ENCODE measurements at regions not wholly inside any gene's neighbourhood (a gene's known extent, or its start where the extent isn't known, plus 50 kb on each side); places are given as distances from the start of the nearest gene placed in this dataset.

- TF ChIP-seq POLR2A (IDR thresholded peaks at IDR 0.05; ENCODE audit: low read length), result no peak
- TF ChIP-seq GATA1 (IDR thresholded peaks at IDR 0.05; ENCODE audit: low read depth, low read length), result no peak
- DNase-seq, result no peak
Observed at GRCh38 chr5:171702135-171702770, 83.4 kb upstream of the SMIM23 start.

GRCh38 chr5:171703146-171703545, 82.5 kb upstream of the SMIM23 start:
- TF ChIP-seq GATA1 (IDR thresholded peaks at IDR 0.05; ENCODE audit: low read depth, low read length), result no peak
- DNase-seq, result no peak

- no peak for TF ChIP-seq GATA1 (IDR thresholded peaks at IDR 0.05; ENCODE audit: low read depth, low read length)
- no peak for TF ChIP-seq POLR2A (IDR thresholded peaks at IDR 0.05; ENCODE audit: low read length)
- DNase-seq, result no peak
Observed at GRCh38 chr5:171705036-171705435, 80.6 kb upstream of the SMIM23 start.

- no peak for DNase-seq
- TF ChIP-seq GATA1 (IDR thresholded peaks at IDR 0.05; ENCODE audit: low read depth, low read length) (no peak), POLR2A (IDR thresholded peaks at IDR 0.05; ENCODE audit: low read length) (no peak)
Observed at GRCh38 chr5:171705830-171706468, 79.7 kb upstream of the SMIM23 start.

GRCh38 chr5:171706736-171707441, 78.7 kb upstream of the SMIM23 start:
- no peak for DNase-seq
- TF ChIP-seq POLR2A (IDR thresholded peaks at IDR 0.05; ENCODE audit: low read length) (no peak), GATA1 (IDR thresholded peaks at IDR 0.05; ENCODE audit: low read depth, low read length) (no peak)

GRCh38 chr5:171707442-171707792, 78.2 kb upstream of the SMIM23 start:
- DNase-seq, result no peak
- no peak for TF ChIP-seq POLR2A (IDR thresholded peaks at IDR 0.05; ENCODE audit: low read length)
- TF ChIP-seq GATA1 (IDR thresholded peaks at IDR 0.05; ENCODE audit: low read depth, low read length), result no peak

- DNase-seq, result no peak
- no peak for TF ChIP-seq GATA1 (IDR thresholded peaks at IDR 0.05; ENCODE audit: low read depth, low read length)
- no peak for TF ChIP-seq POLR2A (IDR thresholded peaks at IDR 0.05; ENCODE audit: low read length)
Observed at GRCh38 chr5:171709930-171710329, 75.7 kb upstream of the SMIM23 start.

GRCh38 chr5:171710451-171711024, 75.1 kb upstream of the SMIM23 start:
- TF ChIP-seq GATA1 (IDR thresholded peaks at IDR 0.05; ENCODE audit: low read depth, low read length) (no peak), POLR2A (IDR thresholded peaks at IDR 0.05; ENCODE audit: low read length) (no peak)
- DNase-seq, result no peak

GRCh38 chr5:171711571-171711970, 74.0 kb upstream of the SMIM23 start:
- no peak for TF ChIP-seq POLR2A (IDR thresholded peaks at IDR 0.05; ENCODE audit: low read length)
- no peak for DNase-seq

- no peak for DNase-seq
Observed at GRCh38 chr5:171712616-171713015, 73.0 kb upstream of the SMIM23 start.

GRCh38 chr5:171713152-171713551, 72.5 kb upstream of the SMIM23 start:
- TF ChIP-seq POLR2A (IDR thresholded peaks at IDR 0.05; ENCODE audit: low read length) (no peak), GATA1 (IDR thresholded peaks at IDR 0.05; ENCODE audit: low read depth, low read length) (no peak)
- no peak for DNase-seq

More at GRCh38 chr5:171712616-171713015, 73.0 kb upstream of the SMIM23 start:
- TF ChIP-seq GATA1 (IDR thresholded peaks at IDR 0.05; ENCODE audit: low read depth, low read length) (no peak), POLR2A (IDR thresholded peaks at IDR 0.05; ENCODE audit: low read length) (no peak)

- no peak for TF ChIP-seq POLR2A (IDR thresholded peaks at IDR 0.05; ENCODE audit: low read length)
- no peak for TF ChIP-seq GATA1 (IDR thresholded peaks at IDR 0.05; ENCODE audit: low read depth, low read length)
- no peak for DNase-seq
Observed at GRCh38 chr5:171714261-171714660, 71.4 kb upstream of the SMIM23 start.

- TF ChIP-seq GATA1 (IDR thresholded peaks at IDR 0.05; ENCODE audit: low read depth, low read length) (no peak), POLR2A (IDR thresholded peaks at IDR 0.05; ENCODE audit: low read length) (no peak)
- no peak for DNase-seq
Observed at GRCh38 chr5:171714851-171715250, 70.8 kb upstream of the SMIM23 start.

- no peak for TF ChIP-seq GATA1 (IDR thresholded peaks at IDR 0.05; ENCODE audit: low read depth, low read length)
- no peak for TF ChIP-seq POLR2A (IDR thresholded peaks at IDR 0.05; ENCODE audit: low read length)
- no peak for DNase-seq
Observed at GRCh38 chr5:171715551-171715950, 70.1 kb upstream of the SMIM23 start.

All from erythroblast (primary cell).